HAP-1 (cell line): ENCODE measurements at regions not wholly inside any gene's neighbourhood (a gene's known extent, or its start where the extent isn't known, plus 50 kb on each side); places are given as distances from the start of the nearest gene placed in this dataset.
A peak's percentile ranks its signal among the peaks of the same experiment; 100 is the strongest.

ENCODE experiments used
- DNase-seq, 2 experiments: peaks; one replicate each; pipeline ENCODE4 v3.0.0-alpha.2; 2016 to 2020; ENCODE audit warnings: low spot score in 2 of 2
- H3K27me3 ChIP-seq: fragments of 250-450 bp; sonication (Bioruptor Pico); 2 replicates; pipeline ENCODE4 v1.5.1; 2020; ENCODE audit warnings: low read depth, mild to moderate bottlenecking, moderate library complexity
- H3K36me3 ChIP-seq: fragments of 250-450 bp; sonication (Bioruptor Pico); replicated peaks from 2 replicates; pipeline ENCODE4 v1.5.1; 2020; ENCODE audit warnings: mild to moderate bottlenecking
- H3K4me1 ChIP-seq: fragments of 250-450 bp; sonication (Bioruptor Pico); 2 replicates; pipeline ENCODE4 v1.5.1; 2020; ENCODE audit warnings: mild to moderate bottlenecking
- H3K4me3 ChIP-seq: fragments of 250-450 bp; sonication (Bioruptor Pico); 2 replicates; pipeline ENCODE4 v1.5.1; 2020; ENCODE audit warnings: mild to moderate bottlenecking, moderate library complexity
- H3K9me3 ChIP-seq: fragments of 250-450 bp; sonication (Bioruptor Pico); 2 replicates; pipeline ENCODE4 v1.5.1; 2020; ENCODE audit warnings: mild to moderate bottlenecking, moderate library complexity
- in situ Hi-C: fragments of 300-500 bp; cut with MboI; formaldehyde crosslinking; loops from 3 replicates; pipeline ENCODE4 v1.14.3; 2020; ENCODE audit warnings: low sequenced_read_pairs, inconsistent platforms, mixed read lengths

DNA sequence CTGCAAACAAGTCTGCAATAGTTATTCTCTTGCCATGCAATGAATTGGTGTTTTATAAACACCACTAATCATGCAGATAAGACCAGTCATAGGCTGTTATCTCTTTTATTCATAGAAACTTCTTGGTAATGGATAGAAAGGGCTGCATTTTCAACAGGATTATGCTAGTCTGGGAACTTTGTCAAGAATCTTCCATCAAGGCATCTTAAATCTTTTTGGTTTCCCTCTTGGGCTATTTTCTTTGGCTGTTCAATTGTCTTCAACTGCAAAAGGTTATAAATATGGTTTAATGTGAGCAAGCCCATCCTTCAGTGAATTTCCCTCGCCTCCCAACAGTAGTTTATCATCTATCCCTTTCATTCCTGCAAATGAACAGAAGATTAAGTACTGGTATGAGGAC, 59.0 kb upstream of the MINAR1 start:
- Histone ChIP-seq H3K4me3 (no peak overlapping the region), H3K36me3 (no peaks in the 10 kb centered on the region), H3K9me3 (no peaks in the 10 kb centered on the region), H3K27me3 (no peaks in the 10 kb centered on the region), H3K4me1 (peaks cover 7% of the 10 kb centered on the region)
- in situ Hi-C loops = no loop called here
- DNase-seq = no peak

DNA sequence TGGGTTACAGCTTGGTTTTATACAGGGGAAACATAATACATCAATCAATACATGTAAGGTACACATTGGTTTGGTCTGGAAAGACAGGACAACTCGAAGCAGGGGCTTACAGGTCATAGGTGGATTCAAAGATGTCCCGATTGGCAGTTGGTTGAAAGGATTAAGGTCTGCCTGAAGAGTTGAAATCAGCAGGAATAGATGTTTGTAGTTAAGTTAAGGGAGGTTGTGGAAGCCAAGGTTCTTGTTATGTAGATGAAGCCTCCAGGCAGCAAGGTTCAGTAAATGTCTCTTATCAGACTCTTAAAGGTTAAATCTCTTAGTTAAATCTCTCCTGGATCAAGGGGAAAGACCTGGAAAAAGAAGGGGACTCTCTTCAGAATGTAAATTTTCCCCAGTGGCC, 58.4 kb upstream of the MINAR1 start:
- H3K4me3 ChIP-seq = no peak overlapping the region

GRCh38 chr15:79376383-79376782, 55.8 kb upstream of the MINAR1 start:
- H3K27me3 ChIP-seq = no peaks in the 10 kb centered on the region
- no peaks in the 10 kb centered on the region for H3K36me3 ChIP-seq
- peaks cover 7% of the 10 kb centered on the region for H3K4me1 ChIP-seq
- H3K4me3 ChIP-seq = no peak overlapping the region
- DNase-seq = peak in 1 of 2 experiments; percentile 52
- no peaks in the 10 kb centered on the region for H3K9me3 ChIP-seq
- in situ Hi-C loops = no loop called here

More for the DNA sequence above, 58.4 kb upstream of the MINAR1 start:
- Histone ChIP-seq H3K27me3 (no peaks in the 10 kb centered on the region), H3K9me3 (no peaks in the 10 kb centered on the region), H3K4me1 (peaks cover 7% of the 10 kb centered on the region), H3K36me3 (no peaks in the 10 kb centered on the region)
- no peak for DNase-seq
- in situ Hi-C loops = no loop called here

- in situ Hi-C loops = no loop called here
- no peaks in the 10 kb centered on the region for H3K9me3 ChIP-seq
- H3K4me3 ChIP-seq = no peak overlapping the region
- H3K4me1 ChIP-seq = peaks cover 7% of the 10 kb centered on the region
- H3K27me3 ChIP-seq = no peaks in the 10 kb centered on the region
- DNase-seq = no peak
- H3K36me3 ChIP-seq = no peaks in the 10 kb centered on the region
Measured at GRCh38 chr15:79378394-79379109, 53.6 kb upstream of the MINAR1 start.

DNA sequence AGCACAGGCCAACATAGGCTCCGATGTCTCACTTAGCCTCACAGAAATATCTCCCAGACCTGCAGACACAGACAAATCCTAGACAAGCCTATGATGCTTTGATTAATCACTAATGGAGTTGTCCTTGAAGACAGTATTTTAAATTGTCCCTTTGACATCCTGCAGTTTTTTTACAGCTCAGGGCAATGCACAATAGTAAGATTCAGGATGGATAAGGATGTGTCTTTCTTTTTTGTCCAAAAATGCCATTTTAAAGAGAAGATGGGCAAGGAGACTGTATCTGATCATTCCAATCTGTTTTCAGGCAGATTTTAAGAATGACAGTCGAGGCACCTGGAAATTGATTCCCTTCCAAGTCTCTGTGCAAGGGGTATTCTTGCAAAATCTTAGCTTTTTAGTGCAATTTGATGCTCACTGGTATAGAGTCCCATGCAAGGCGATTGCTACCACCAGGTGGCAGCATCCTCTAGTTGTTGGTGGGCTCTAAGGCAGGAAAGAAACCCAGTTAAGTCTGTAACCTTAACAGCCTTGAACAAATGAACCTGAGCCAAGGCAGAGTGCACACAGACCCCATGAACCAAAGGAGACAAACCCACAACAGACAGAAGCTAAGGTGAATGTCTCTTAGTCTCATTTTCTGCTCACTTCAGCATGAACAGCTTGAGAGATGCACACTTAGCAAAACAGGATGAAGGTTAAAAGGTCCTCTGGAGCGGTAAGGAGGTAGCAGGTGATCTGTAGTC, 51.2 kb upstream of the MINAR1 start:
- Histone ChIP-seq H3K4me3 (no peak overlapping the region), H3K4me1 (peaks cover 7% of the 10 kb centered on the region), H3K9me3 (no peaks in the 10 kb centered on the region), H3K36me3 (no peaks in the 10 kb centered on the region), H3K27me3 (no peaks in the 10 kb centered on the region)
- in situ Hi-C loops = loop anchor here (5.0 to 10.0 kb wide), 2 partner anchors 216 to 614 kb away; no protein-coding TSS in a partner anchor
- peak; percentile 87 to 93 for DNase-seq

DNA sequence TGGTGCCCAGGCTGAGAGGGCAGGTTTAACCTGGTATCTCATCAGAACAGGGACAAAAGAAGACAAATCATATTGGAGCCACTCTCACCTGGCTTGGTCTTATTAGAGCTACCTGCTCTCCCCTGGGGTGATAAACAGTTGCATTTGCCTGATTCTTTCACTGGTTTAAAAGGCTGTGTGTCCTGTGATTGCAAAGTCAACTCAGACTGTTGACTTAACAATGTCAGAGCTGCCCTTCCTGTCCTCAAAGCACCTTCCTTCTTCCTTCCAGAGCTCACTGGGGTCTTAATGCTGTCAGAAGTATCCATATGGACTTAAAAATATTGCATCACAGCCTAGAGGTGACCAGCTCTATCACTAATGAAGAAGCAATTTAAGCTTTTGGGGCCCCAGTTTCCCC, 50.5 kb upstream of the MINAR1 start:
- in situ Hi-C loops = loop anchor here (5.0 to 10.0 kb wide), 2 partner anchors 216 to 613 kb away; no protein-coding TSS in a partner anchor
- Histone ChIP-seq H3K9me3 (no peaks in the 10 kb centered on the region), H3K4me3 (no peak overlapping the region), H3K4me1 (peaks cover 2% of the 10 kb centered on the region), H3K36me3 (no peaks in the 10 kb centered on the region), H3K27me3 (no peaks in the 10 kb centered on the region)
- DNase-seq = no peak
